H1 (cell line): ENCODE measurements at regions not wholly inside any gene's neighbourhood (a gene's known extent, or its start where the extent isn't known, plus 50 kb on each side); places are given as distances from the start of the nearest gene placed in this dataset.

Experiments
- CTCF ChIA-PET: fragments of 300-600 bp; sonication (Branson Sonifier 250); formaldehyde crosslinking; loops from one replicate; lab custom pipeline; 2021; ENCODE audit not compliant: partially characterized antibody; lab: Charles Lee
- POLR2A ChIA-PET: fragments of 300-600 bp; sonication (Branson Sonifier 250); formaldehyde crosslinking; loops from one replicate; lab custom pipeline; 2021; ENCODE audit warnings: inconsistent platforms; ENCODE audit not compliant: partially characterized antibody; lab: Charles Lee
- DNase-seq, 2 experiments: peaks; one replicate each; pipeline versions ENCODE4 v3.0.0 to v3.0.0-alpha.2; 2010 to 2022; ENCODE audit warnings: low spot score in 2 of 2, low read depth in 1 of 2, mixed read lengths in 1 of 2
- FAIRE-seq: peaks from 2 replicates; lab custom pipeline; 2011; peaks lifted over from hg19 to GRCh38; lab: Jason Lieb, UNC
- H2AFZ ChIP-seq: 2 replicates; pipeline ENCODE4 v1.8.1; 2012; ENCODE audit warnings: low read length, inconsistent platforms
- H2AK5ac ChIP-seq: 2 replicates; pipeline ENCODE4 v1.6.1; 2013; ENCODE audit warnings: low read depth, low read length
- H2BK120ac ChIP-seq: replicated peaks from 2 replicates; pipeline ENCODE3; 2013; ENCODE audit warnings: low read depth, low read length, inconsistent platforms
- H2BK12ac ChIP-seq: 2 replicates; pipeline ENCODE4 v1.6.1; 2013; ENCODE audit warnings: low read depth, low read length
- H2BK15ac ChIP-seq: 2 replicates; pipeline ENCODE4 v1.6.1; 2013; ENCODE audit warnings: low read length
- H2BK20ac ChIP-seq: 2 replicates; pipeline ENCODE4 v1.6.1; 2013; ENCODE audit warnings: low read length
- H2BK5ac ChIP-seq: 2 replicates; pipeline ENCODE4 v1.6.1; 2013; ENCODE audit warnings: low read depth, low read length
- H3K14ac ChIP-seq: 2 replicates; pipeline ENCODE4 v1.6.1; 2013; ENCODE audit warnings: inconsistent platforms; ENCODE audit not compliant: insufficient read length
- H3K18ac ChIP-seq: 2 replicates; pipeline ENCODE4 v1.6.1; 2013; ENCODE audit warnings: low read length; ENCODE audit errors: extremely low read depth
- H3K23ac ChIP-seq: 2 replicates; pipeline ENCODE4 v1.6.1; 2013; ENCODE audit warnings: inconsistent platforms; ENCODE audit not compliant: insufficient read length
- H3K23me2 ChIP-seq: 2 replicates; pipeline ENCODE4 v1.6.1; 2013; ENCODE audit warnings: low read depth, low read length
- H3K27ac ChIP-seq: 2 replicates; pipeline ENCODE4 v1.6.1; 2011; ENCODE audit warnings: low read depth, low read length, inconsistent platforms
- H3K27me3 ChIP-seq, 4 experiments: replicated peaks in 1 of 4; 1 replicate in 1 of 4; 2 replicates in 3 of 4; pipeline versions ENCODE4 v1.6.1 to v1.8.1; 2011 to 2013; ENCODE audit warnings: low read length in 3 of 4, mild to moderate bottlenecking in 3 of 4, inconsistent platforms in 2 of 4, mixed read lengths in 2 of 4, moderate library complexity in 1 of 4; ENCODE audit not compliant: control insufficient read depth in 3 of 4, insufficient read depth in 3 of 4; ENCODE audit errors: extremely low read depth in 1 of 4
- H3K36me3 ChIP-seq, 4 experiments: 2 replicates each; pipeline versions ENCODE4 v1.6.1 to v1.8.1; 2011 to 2013; ENCODE audit warnings: mild to moderate bottlenecking in 4 of 4, low read length in 3 of 4, moderate library complexity in 2 of 4, control low read depth in 1 of 4, inconsistent platforms in 1 of 4; ENCODE audit not compliant: insufficient read depth in 4 of 4, control insufficient read depth in 2 of 4
- H3K4ac ChIP-seq: replicated peaks from 2 replicates; pipeline ENCODE3; 2013; ENCODE audit warnings: low read length, low read depth, mixed read lengths, inconsistent platforms; ENCODE audit not compliant: insufficient read length
- H3K4me1 ChIP-seq, 4 experiments: replicated peaks in 1 of 4; 1 replicate in 1 of 4; 2 replicates in 3 of 4; pipeline versions ENCODE4 v1.6.1 to v1.8.1; 2011 to 2013; ENCODE audit warnings: low read length in 3 of 4, inconsistent platforms in 2 of 4, mixed read lengths in 1 of 4; ENCODE audit not compliant: insufficient read depth in 4 of 4, control insufficient read depth in 3 of 4
- H3K4me2 ChIP-seq, 2 experiments: 2 replicates each; pipeline versions ENCODE4 v1.6.1 to v1.8.1; 2011 to 2013; ENCODE audit warnings: low read depth in 2 of 2, low read length in 2 of 2, control low read depth in 1 of 2, inconsistent platforms in 1 of 2, mild to moderate bottlenecking in 1 of 2; ENCODE audit not compliant: insufficient read depth in 1 of 2
- H3K4me3 ChIP-seq, 4 experiments: fragments of 200-600, 300-600 bp in 1 of 4; sonication (generic), shearing (Covaris generic), sonication (Bioruptor Twin) in 1 of 4; 2 replicates each; pipeline versions ENCODE4 v1.5.1 to v1.8.1; 2011 to 2016; ENCODE audit warnings: low read length in 4 of 4, low read depth in 3 of 4, control low read depth in 2 of 4, inconsistent platforms in 2 of 4, mild to moderate bottlenecking in 2 of 4, mixed read lengths in 1 of 4, moderate library complexity in 1 of 4; ENCODE audit not compliant: insufficient read depth in 2 of 4; ENCODE audit errors: extremely low read depth in 1 of 4
- H3K56ac ChIP-seq: replicated peaks from 2 replicates; pipeline ENCODE3; 2013; ENCODE audit warnings: low read depth, mild to moderate bottlenecking, mixed read lengths, low read length, inconsistent platforms; ENCODE audit not compliant: insufficient read length
- H3K79me1 ChIP-seq: 2 replicates; pipeline ENCODE4 v1.6.1; 2013; ENCODE audit warnings: low read depth, low read length, control low read depth
- H3K79me2 ChIP-seq, 2 experiments: 2 replicates each; pipeline versions ENCODE4 v1.6.1 to v1.8.1; 2012 to 2013; ENCODE audit warnings: low read length in 2 of 2, mild to moderate bottlenecking in 2 of 2, inconsistent platforms in 1 of 2; ENCODE audit not compliant: insufficient read depth in 2 of 2, control insufficient read depth in 1 of 2
- H3K9ac ChIP-seq, 4 experiments: replicated peaks in 1 of 4; 1 replicate in 1 of 4; 2 replicates in 3 of 4; pipeline versions ENCODE4 v1.6.1 to v1.8.1; 2011 to 2013; ENCODE audit warnings: low read depth in 3 of 4, low read length in 3 of 4, control low read depth in 2 of 4, mild to moderate bottlenecking in 2 of 4, moderate library complexity in 2 of 4, inconsistent platforms in 1 of 4; ENCODE audit errors: extremely low read depth in 1 of 4
- H3K9me3 ChIP-seq, 2 experiments: 2 replicates each; pipeline versions ENCODE4 v1.6.1 to v1.8.1; 2012 to 2013; ENCODE audit warnings: mild to moderate bottlenecking in 2 of 2, moderate library complexity in 2 of 2, control low read depth in 1 of 2, inconsistent platforms in 1 of 2, low read depth in 1 of 2, low read length in 1 of 2, mixed read lengths in 1 of 2; ENCODE audit not compliant: insufficient read depth in 2 of 2
- H4K20me1 ChIP-seq, 2 experiments: replicated peaks in 1 of 2; 2 replicates each; pipeline versions ENCODE3 to v1.8.1; 2011 to 2013; ENCODE audit warnings: inconsistent platforms in 2 of 2, low read length in 2 of 2, mild to moderate bottlenecking in 1 of 2; ENCODE audit not compliant: insufficient read depth in 2 of 2, control insufficient read depth in 1 of 2
- H4K5ac ChIP-seq: 2 replicates; pipeline ENCODE4 v1.6.1; 2013; ENCODE audit warnings: low read length, low read depth, mixed read lengths, inconsistent platforms; ENCODE audit not compliant: insufficient read length
- H4K8ac ChIP-seq: 2 replicates; pipeline ENCODE4 v1.8.0; 2013; ENCODE audit warnings: mild to moderate bottlenecking, moderate library complexity, low read length, inconsistent platforms; ENCODE audit not compliant: insufficient read depth; ENCODE audit errors: extremely low read depth
- H4K91ac ChIP-seq: replicated peaks from 2 replicates; pipeline ENCODE3; 2013; ENCODE audit warnings: low read length, mixed read lengths, inconsistent platforms; ENCODE audit not compliant: insufficient read length
- KDM5A ChIP-seq: fragments of 200-600 bp; IDR thresholded peaks from 2 replicates; pipeline ENCODE4 v1.7.1; 2012; ENCODE audit warnings: mild to moderate bottlenecking, low read length, inconsistent platforms, mixed read lengths
- RFX5 ChIP-seq: IDR thresholded peaks from 2 replicates; pipeline ENCODE4 v1.6.1; 2011; ENCODE audit warnings: low read depth, low read length, improper control_type of control experiment, borderline replicate concordance
- SP4 ChIP-seq: IDR thresholded peaks from 2 replicates; pipeline ENCODE4 v1.6.1; 2012; ENCODE audit warnings: low read length, inconsistent platforms
- SRF ChIP-seq: IDR thresholded peaks from 2 replicates; pipeline ENCODE4 v1.6.1; 2011; ENCODE audit warnings: mild to moderate bottlenecking, low read depth, low read length, moderate library complexity
- TEAD4 ChIP-seq: IDR thresholded peaks from 2 replicates; pipeline ENCODE4 v1.6.1; 2012; ENCODE audit warnings: low read depth, low read length, inconsistent platforms, mixed read lengths
- WGBS, 2 experiments: shearing (Covaris generic) in 1 of 2; methylation state at CpG; one replicate each; pipeline versions ENCODE4 v1.1.6 to v1.1.7; 2013 to 2015; ENCODE audit warnings: low lambda C conversion rate in 2 of 2, mixed read lengths in 2 of 2, inconsistent platforms in 1 of 2, low coverage in 1 of 2, missing lambda C conversion rate in 1 of 2; ENCODE audit not compliant: insufficient replicate concordance in 2 of 2, insufficient coverage in 1 of 2, insufficient read length in 1 of 2; ENCODE audit errors: extremely low coverage in 1 of 2, missing lambda C conversion rate in 1 of 2; 5-methylcytosine and 5-hydroxymethylcytosine counted together
- TF ChIP-seq, protein P1 (sequence below): IDR thresholded peaks from 2 replicates; pipeline ENCODE4 v1.6.1; 2011; ENCODE audit warnings: low read depth, mild to moderate bottlenecking, low read length; ENCODE audit not compliant: insufficient read depth
- TF ChIP-seq, protein P2 (sequence below): IDR thresholded peaks from 2 replicates; pipeline ENCODE4 v1.6.1; 2012; ENCODE audit warnings: low read length, inconsistent platforms

DNA sequence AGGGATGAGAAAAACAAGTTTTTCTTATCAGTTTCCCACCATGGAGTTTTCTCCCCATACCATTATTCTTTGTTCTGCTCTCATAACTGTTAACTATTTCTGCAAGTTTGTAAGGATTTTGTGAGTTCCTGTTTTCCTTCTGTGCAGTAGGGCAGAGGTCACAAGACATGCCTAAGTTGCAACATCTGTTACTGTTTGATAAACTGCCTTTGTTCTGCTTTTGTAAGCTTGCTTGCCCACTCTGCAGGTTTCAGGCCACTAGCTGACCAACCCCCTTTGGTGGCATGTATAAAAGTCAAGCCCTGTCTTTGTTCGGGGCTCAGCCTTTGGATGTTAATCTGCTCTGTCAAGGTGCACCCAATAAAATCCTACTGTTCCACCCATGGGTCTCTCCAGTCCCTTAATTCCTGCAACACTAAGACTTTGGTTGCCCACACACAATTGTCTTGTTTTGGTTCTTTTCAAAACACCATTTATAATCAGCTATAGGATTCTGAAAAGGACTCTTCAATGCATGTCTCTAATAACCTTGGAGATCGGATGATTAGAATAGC, 545.4 kb downstream of the CDH9 start:
- Histone ChIP-seq H2BK120ac (no peak overlapping the region), H4K8ac (no peak overlapping the region), H3K9ac (no peak overlapping the region), H3K27ac (no peak overlapping the region), H3K79me1 (no peaks in the 10 kb centered on the region), H2BK15ac (no peak overlapping the region), H3K23me2 (no peaks in the 10 kb centered on the region), H3K79me2 (no peaks in the 10 kb centered on the region), H3K23ac (no peak overlapping the region), H4K20me1 (no peaks in the 10 kb centered on the region), H4K91ac (no peak overlapping the region), H3K4me2 (no peak overlapping the region), H3K4me3 (no peak overlapping the region), H3K18ac (no peak overlapping the region), H3K27me3 (no peaks in the 10 kb centered on the region), H2BK5ac (no peak overlapping the region), H4K5ac (no peak overlapping the region), H2BK12ac (no peak overlapping the region), H3K56ac (no peak overlapping the region), H3K14ac (no peak overlapping the region), H3K36me3 (no peaks in the 10 kb centered on the region), H3K9me3 (peaks cover 5 to 15% of the 10 kb centered on the region in 2 experiments; a peak in 3 of 4 replicates), H3K4ac (no peak overlapping the region), H3K4me1 (no peaks in the 10 kb centered on the region), H2AFZ (no peak overlapping the region), H2AK5ac (no peak overlapping the region), H2BK20ac (no peak overlapping the region)
- POLR2A ChIA-PET, result no interaction called here
- FAIRE-seq (no peak), DNase-seq (no peak)
- 88% methylated on average over 2 of the region's 2 CpGs; no CpG with 5 or more reads in 1 of the 2 experiments for WGBS, 2 experiments
- no peak for TF ChIP-seq SP4
- TF ChIP-seq, protein P1, sequence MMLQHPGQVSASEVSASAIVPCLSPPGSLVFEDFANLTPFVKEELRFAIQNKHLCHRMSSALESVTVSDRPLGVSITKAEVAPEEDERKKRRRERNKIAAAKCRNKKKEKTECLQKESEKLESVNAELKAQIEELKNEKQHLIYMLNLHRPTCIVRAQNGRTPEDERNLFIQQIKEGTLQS, result no peak
- TF ChIP-seq, protein P2, sequence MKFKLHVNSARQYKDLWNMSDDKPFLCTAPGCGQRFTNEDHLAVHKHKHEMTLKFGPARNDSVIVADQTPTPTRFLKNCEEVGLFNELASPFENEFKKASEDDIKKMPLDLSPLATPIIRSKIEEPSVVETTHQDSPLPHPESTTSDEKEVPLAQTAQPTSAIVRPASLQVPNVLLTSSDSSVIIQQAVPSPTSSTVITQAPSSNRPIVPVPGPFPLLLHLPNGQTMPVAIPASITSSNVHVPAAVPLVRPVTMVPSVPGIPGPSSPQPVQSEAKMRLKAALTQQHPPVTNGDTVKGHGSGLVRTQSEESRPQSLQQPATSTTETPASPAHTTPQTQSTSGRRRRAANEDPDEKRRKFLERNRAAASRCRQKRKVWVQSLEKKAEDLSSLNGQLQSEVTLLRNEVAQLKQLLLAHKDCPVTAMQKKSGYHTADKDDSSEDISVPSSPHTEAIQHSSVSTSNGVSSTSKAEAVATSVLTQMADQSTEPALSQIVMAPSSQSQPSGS, result no peak
- TF ChIP-seq RFX5, result no peak
- no peak for TF ChIP-seq KDM5A
- TF ChIP-seq SRF, result no peak
- no peak for TF ChIP-seq TEAD4
- CTCF ChIA-PET, result interaction anchor here (1.0 kb wide), 1 partner anchor 39 kb away, joined by 4 read pairs; no protein-coding TSS in a partner anchor
